GM11168 (cell line): ENCODE measurements at regions not wholly inside any gene's neighbourhood (a gene's known extent, or its start where the extent isn't known, plus 50 kb on each side); places are given as distances from the start of the nearest gene placed in this dataset.
"Not testable (repeated sequence)": the region's sequence is repeated elsewhere in the genome, so short reads cannot be mapped to it uniquely, and the experiment has no call there.

Experiments
- in situ Hi-C: fragments of 300-500 bp; cut with MboI; formaldehyde crosslinking; loops from one replicate; pipeline ENCODE4 v1.12.0; 2022; ENCODE audit warnings: low sequenced_read_pairs; ENCODE audit not compliant: unreplicated experiment

DNA sequence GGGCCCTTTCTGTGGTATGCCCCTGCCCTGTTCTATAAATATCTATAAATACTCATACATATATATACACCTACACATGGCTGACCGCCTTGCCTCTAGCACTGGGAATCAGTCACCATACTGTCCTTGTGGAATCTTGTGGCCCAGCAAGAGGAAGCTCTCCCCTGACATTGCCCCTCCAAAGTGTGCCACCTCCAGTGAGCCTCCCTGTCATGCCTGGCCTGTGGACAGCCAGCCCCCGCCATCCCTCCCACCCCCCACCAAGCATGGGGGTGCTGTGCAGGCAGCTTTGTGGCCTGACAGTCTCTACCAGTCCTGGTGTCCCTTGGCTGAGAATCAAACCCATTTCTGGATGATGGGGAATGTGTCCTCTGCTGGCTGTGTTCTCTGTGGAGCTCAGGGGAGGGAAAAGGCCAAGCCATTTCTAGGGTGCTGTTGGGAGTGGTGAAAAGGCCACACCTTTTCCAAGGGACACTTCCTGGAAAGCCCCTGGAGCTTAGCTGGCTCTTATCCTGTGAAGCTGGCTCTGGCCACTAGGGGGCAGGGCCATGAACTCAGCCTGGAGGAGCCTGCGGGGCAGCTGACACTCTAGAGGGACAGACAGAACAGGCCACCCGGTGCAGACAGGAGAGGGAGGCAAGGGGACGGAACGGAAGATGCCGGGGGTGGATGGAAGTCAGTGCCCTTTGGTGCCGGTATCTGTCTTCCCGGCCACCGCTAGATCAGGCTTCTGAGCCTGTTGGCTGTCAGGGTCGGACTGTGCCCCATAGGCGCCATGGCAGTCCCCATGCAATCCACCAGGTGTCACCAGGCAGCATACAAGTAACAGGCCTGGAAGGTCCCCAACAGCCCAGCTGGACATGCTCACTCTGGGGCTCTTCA is 167.2 kb downstream of the TBC1D2B start:
- in situ Hi-C loops: not testable (repeated sequence)

DNA sequence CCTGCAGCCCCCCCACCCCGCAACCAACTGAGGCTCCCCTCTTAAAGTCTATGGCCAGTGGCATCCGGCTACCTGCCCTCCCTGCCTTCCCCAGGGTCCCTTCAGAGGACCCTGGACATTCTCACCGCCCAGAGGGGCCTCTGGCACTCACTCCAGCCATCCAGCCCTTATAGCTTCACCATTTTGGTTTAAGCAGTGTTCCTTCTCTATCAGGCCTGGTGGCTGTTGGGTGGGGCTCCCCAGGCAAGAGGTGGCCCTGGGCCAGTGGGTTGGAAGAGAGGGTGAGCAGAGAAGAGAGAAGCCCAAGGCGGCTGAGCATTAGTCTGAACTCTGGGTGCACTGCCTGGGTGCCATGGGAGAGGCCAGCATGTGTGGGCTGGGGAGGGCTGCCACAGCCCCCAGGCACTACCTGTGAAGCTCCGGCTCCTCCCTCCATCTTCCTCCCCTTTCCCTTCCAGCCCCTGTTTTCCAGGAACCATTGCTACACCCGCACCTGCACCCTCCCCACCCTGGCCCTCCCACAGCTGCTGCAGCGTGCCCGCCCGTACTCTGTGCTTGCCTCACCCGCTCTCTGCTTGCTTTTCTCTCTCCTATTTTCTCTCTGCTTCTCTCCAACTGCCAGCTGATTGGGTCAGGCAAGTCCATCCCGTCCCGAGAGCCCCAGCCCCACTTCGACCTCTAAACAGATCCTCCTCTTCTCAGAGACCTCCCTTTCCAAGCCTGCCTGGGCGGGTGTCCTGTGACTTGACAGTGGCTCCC is 168.2 kb downstream of the TBC1D2B start:
- in situ Hi-C loops: no loop called here

DNA sequence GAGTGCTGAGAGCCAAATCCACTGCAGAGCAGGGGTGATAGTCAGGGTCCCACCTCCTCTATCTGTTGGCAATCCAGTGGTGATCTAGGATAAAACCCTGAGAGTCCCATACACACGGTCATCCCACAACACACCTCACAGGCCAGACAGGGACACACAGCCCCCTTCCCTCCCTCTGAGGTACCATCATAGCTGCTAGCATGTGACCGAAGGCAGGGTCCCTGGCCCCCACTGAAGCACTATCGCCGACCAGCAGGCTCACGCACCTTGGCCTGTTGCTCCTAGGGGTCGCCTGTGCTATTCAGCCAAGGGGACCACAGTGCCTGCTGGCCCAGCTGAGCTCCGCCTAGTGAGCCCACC is 168.8 kb downstream of the TBC1D2B start:
- in situ Hi-C loops: not testable (repeated sequence)

DNA sequence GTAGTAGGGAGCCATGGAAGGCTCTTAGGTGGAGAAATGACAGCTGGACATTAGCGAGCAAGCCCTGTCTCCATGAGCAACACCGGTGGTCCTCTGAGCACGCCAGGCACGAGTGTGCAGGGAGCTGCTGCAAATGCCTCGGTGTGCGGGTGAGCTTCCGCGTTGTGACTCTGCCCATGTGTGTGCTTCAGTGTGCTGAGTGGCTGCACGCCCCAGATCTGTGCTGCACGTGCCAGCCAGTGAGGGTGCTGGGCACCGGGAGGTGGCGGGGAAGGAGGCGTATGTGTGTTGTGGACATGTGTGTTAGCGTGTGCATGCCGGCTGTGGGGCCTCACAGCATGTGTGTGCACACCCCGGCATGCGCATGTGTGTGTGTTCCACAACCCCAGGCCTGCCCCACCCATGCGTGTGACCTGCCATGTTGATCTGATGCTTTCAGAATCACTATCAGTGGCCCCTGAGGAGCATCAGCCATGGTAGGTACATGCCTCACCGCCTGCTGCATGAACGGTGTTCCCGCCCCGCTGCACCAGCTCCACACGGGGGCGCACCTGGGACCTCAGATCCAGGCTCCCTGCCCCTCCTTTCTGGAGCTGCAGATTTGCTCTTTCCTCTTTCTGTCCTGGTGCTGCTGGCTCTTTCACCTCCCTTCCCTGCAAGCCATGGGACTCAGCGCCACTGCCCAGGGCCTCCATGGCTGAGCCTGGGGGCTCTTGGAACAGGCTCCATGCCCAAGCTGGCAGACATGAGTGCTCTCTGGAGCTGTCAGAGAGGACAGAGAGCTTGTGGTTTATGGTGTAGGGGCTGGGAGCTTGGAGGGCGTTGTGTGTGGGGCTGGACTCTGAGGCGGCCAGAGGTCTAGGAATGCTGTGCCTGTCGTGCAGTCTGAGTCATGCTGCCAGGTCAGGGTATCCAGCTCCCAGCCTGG is 169.4 kb downstream of the TBC1D2B start:
- in situ Hi-C loops: no loop called here

DNA sequence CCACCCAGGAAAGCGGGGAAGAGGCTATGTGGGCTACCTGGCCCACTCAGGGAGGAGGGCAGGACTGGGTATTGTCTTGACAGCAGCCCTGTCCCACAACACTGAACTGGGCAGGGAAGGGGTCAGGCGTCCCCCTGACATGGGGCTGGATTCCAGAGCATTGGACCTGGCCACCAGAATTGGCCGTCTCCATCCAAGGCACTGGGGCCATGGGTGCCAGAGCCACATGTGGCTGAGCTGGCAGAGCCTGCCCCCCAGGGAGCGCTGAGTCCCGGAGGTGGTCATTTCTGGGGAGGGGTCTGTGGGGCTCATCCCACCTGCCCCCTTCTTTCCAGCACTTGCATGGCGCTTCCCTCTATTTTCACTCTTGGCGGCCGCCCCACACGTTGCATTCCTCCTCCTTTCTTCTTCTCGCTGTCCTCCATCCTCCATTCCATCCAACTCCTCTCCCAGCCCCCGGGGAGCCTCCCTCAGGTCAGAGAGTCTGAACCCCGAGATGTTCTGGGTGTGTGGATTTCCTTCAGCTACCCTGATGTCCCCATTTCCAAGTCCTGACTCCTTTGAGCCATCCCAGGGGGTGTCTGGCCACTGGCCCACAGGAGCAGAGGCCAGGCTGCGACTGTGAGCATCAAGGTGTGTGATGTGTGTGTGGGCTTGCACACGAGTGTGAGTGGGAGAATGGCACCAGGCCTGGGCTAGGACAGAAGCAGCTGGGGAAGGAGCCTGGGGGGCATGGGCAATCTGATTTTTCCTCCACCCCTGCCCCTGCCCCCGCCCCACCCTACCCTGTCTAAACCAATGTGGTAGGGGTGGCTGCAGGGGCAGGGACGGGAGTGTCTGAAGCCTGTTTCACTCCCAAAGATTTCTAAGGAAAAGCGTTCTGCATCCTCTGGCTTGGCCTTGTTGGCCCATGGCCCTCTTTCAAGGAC is 171.2 kb downstream of the TBC1D2B start:
- in situ Hi-C loops: not testable (repeated sequence)

DNA sequence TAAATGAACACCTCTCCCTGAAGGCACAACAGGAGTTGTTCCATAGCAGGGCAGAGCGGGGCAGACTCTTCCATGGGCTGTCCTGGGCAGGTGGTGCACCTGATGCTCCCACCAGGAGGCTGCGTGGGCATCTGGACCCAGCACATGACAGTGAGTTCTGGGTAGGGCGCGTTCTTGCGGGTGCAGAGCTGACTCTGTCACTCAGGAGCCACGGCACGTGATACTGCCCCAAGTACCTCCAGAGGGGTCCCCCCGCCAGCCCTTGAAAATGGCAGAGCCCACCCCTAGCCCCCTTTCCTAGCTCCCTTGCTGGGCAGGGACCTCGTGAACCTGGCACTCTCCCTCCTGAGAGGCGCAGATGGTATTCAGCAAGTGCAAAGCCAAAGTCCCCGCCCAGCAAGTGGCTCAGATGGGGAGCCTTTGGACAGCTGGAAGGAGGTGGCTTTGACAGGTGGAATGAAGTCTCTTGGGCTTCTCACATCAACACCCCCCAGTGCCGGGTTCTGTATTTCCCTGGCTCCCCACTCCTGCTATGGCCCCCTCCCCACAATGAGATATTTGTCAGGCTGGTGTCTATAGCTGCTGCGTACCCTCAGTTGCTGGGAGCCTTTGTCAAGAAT is 172.1 kb downstream of the TBC1D2B start:
- in situ Hi-C loops: no loop called here

DNA sequence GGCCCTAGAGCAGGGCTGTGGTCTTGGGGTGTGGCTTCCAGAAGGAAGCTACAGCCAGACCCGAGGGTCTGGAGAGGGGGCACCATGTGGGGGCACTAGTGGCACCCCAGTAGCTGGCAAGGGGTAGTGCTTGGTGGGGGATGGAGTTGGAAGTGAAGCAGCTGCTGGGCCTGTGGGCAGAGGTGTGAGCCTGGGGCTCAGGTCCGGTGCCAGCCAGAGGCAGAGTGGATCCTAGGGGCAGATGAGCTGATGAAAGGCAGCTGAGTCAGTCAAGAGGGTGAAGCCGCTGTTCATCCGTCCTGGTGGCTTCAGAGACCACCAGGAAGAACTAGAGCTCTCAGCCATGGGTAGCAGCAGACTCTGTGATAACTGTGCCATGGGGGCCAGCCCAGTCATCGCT is 172.6 kb downstream of the TBC1D2B start:
- in situ Hi-C loops: no loop called here

DNA sequence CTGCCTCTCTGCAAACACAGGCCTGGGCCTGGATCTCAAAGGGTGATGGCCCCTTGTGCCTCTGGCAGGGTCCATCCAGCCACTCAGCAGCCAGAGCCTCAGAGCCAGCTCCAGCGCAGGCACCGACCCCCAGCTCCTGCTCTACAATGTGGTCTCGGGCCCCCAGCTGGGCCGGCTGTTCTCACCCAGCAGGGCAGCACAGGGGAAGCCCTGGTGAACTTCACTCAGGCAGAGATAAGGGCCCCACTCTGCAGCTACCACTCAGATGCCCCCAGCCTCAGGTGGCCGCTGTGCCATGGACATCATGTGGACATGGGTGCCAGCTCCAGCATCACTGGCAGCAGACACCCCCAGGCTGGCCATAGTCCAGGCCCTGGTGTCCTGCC is 173.1 kb downstream of the TBC1D2B start:
- in situ Hi-C loops: no loop called here

DNA sequence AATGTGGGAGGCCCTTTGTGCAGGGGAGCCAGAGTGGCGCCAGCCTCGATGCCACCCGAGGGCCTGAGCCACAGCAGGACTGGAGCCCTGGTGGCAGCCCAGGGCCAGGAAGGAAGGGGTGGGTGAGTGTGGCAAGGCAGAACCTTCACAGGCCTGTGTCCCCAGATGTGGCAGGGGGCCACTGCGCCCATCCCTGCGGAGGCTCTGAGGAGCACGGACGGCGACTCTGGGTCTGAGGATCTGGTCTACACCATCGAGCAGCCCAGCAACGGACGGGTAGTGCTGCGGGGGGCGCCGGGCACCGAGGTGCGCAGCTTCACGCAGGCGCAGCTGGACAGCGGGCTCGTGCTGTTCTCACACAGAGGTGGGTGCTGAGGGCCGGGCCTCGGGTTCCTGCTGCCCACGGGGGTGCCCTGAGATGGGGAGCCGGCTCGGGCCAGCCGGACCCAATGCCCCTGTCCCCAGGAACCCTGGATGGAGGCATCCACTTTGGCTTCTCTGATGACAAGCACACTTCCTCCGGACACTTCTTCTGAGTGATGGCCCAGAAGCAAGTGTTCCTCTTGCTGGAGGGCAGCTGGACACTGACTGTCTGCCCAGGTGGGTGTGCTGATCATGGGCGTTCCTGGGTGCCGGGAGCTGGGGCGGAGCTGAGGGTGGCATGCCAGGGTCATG is 173.6 kb downstream of the TBC1D2B start:
- in situ Hi-C loops: not testable (repeated sequence)

DNA sequence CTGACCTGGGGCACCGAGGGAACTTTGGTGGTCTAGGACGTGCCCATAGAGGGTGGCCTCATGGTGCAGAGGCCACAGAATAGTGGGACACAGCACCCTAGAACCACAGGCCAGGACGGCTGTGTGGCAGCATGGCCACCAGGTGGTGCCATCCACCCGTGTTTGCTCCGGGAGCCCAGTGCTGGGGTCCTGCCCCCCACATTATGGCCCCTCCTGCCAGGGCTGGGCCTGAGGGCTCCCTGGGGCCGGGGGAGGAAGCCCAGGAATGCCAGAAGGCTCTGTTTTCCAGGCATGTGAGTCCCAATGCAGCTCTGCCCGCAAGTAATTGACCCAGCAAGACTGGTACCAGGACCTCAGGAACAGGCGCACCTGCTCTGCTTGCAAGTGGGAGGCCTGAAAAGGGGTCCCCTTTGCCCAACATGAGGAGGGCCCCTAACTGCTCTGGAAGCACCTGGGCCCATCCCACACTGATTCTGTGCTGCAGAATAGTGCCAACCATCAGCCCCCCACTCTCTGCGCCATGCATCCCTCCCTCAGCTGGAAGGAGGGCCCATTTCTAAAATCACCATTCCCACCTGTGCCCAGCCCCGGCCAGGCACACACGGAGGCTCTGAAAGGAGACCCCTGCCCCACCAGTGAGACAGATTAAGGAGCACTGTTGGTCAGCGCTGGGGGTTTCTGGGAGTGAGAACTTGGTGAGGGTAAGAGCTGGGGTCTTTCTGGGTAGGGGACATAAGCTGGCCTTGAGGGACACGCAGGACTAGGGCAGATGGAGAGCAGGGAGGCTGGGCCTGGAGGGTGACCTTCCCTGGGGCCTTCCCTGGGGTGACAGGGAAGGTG is 174.4 kb downstream of the TBC1D2B start:
- in situ Hi-C loops: not testable (repeated sequence)

DNA sequence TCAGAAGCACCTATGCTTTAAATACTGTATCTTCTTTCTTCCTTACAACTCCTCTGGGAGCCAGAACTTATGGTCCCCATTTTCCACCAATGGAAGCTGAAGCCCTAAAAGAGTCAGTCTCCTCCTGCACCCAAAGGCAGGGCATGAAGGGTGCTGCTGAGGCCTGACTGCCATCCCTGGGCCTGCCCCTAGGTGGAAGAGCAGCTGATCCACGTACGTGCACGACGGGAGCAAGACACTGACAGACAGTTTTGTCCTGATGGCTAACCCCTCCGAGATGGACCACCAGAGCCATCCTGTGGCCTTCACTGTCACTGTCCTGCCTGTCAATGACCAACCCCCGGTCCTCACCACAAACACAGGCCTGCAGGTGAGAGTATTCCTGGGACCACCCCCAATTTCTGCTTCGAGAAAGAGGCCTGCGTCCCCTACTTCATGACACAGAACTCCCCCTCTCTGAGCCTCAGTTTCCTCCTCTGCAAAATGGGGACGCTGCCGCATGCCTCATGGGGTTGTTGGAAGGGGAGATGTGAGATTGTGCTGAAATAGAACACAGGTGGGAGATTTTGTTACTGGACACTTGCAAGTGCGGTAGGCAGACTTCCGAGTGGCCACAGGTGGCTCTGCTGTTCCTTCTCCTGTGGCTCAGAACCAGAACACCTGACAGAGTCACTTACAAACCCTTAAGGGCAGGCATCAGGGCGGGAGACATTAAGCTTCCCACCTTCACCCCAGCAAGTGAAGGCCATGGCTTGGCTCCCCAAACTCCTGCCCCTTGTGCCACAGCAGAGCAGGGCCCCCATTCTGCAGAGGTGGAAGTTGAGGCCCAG is 175.4 kb downstream of the TBC1D2B start:
- in situ Hi-C loops: no loop called here

DNA sequence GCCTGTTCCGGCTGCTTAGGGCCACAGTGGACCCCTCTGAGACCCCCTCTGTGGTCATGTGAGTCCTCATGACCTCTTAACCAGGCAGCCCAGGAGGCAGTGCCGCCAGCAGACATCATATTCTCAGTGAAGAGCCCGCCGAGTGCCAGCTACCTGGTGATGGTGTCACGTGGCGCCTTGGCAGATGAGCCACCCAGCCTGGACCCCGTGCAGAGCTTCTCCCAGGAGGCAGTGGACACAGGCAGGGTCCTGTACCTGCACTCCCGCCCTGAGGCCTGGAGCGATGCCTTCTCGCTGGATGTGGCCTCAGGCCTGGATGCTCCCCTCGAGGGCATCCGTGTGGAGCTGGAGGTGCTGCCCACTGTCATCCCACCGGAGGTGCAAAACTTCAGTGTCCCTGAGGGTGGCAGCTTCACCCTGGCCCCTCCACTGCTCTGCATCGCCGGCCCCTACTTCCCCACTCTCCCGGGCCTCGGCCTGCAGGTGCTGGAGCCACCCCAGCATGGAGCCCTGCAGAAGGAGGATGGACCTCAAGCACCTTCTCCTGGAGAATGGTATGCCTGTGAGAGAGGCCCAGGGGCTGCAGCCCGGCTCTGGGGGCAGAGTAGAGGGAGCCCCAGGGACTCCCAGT is 176.1 kb downstream of the TBC1D2B start:
- in situ Hi-C loops: no loop called here

DNA sequence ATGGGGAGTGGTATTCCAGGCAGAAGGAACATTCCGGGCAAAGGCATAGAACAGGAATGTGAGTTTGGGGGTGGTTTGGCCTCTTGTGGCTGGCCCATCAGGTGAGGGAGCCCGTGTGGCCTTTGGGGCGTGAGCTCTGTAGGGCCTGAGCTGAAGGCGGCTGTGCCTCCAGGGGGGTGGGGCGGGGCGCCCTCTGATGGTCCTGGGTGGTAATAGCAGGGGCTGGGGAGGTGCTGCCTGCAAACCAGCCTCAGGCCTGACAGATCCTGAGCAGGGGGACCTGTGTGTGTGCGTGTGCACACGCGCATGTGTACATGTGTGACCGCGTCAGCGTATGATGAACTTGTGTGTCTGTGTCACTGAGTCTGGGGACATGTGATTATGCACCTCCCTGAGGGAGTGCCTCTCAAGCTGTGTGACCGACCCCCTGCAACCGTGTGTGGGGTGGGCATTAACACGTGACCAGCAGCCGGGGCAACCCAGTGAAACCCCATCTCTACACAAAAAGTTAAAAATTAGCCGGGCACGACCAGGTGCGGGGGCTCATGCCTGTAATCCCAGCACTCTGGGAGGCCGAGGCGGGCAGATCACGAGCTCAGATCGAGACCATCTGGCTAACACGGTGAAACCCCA is 177.1 kb downstream of the TBC1D2B start:
- in situ Hi-C loops: not testable (repeated sequence)

DNA sequence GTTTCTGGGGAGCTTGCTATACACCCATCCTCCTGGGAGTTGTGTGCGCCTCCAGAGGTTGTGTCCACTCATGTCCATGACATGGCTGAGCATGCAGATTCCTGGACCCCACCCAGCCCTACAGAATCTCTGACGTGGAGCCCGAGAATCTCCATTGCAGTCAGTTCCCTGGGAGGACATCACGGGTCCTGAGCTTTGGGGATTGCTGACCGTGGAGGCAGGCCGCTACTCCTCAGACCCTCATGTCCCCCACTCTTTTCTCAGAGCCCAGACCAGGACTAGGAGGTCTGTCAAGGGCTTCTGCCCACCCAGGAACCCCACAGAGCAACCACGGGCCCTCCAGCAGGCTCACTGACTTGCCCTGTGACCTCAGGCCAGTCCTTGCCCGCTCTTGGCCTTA is 177.7 kb downstream of the TBC1D2B start:
- in situ Hi-C loops: not testable (repeated sequence)

DNA sequence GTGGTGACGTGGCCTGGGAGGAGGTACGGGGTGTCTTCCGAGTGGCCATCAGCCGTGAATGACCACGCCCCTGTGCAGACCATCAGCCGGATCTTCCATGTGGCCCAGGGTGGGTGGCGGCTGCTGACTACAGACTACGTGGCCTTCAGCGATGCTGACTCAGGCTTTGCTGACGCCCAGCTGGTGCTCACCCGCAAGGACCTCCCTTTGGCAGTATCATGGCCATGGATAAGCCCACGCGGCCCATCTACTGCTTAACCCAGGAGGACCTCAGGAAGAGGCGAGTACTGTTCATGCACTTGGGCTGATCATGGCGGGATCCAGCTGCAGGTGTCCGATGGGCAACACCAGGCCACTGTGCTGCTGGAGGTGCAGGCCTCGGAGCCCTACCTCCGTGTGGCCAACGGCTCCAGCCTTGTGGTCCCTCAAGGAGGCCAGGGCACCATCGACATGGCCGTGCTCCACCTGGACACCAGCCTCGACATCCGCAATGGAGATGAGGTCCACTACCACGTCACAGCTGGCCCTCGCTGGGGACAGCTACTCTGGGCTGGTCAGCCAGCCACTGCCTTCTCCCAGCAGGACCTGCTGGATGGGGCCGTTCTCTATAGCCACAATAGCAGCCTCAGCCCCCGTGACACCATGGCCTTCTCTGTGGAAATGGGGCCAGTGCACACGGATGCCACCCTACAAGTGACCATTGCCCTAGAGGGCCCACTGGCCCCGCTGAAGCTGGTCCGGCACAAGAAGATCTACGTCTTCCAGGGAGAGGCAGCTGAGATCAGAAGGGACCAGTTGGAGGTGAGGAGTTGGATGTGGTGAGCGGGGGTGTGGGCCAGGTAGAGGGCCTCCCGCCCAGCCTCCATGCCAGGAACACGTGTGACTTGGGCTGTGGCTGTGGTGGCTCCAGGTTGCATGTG is 178.4 kb downstream of the TBC1D2B start:
- in situ Hi-C loops: no loop called here
